Mesothelial cell of epicardium (in vitro differentiated cells): ENCODE measurements at regions not wholly inside any gene's neighbourhood (a gene's known extent, or its start where the extent isn't known, plus 50 kb on each side); places are given as distances from the start of the nearest gene placed in this dataset.

Source experiments
- DNase-seq, 2 experiments: peaks; one replicate each; pipeline ENCODE4 v3.0.0; 2021; ENCODE audit warnings: low spot score in 2 of 2; ENCODE audit not compliant: unreplicated experiment in 2 of 2
- H3K27ac Mint-ChIP-seq: 2 replicates; pipeline ENCODE4 v1.8.0; 2021; ENCODE audit warnings: mixed read lengths
- H3K27me3 Mint-ChIP-seq: 2 replicates; pipeline ENCODE4 v1.8.0; 2021; ENCODE audit warnings: low read depth, mixed read lengths
- H3K36me3 Mint-ChIP-seq: 2 replicates; pipeline ENCODE4 v1.8.0; 2021; ENCODE audit warnings: mixed read lengths
- H3K4me1 Mint-ChIP-seq: 2 replicates; pipeline ENCODE4 v1.8.0; 2021; ENCODE audit warnings: mixed read lengths
- H3K4me3 Mint-ChIP-seq: 2 replicates; pipeline ENCODE4 v1.8.0; 2021; ENCODE audit warnings: mild to moderate bottlenecking, moderate library complexity, mixed read lengths
- H3K9me3 Mint-ChIP-seq: 2 replicates; pipeline ENCODE4 v1.8.0; 2021; ENCODE audit warnings: mixed read lengths
- CTCF ChIP-seq: fragments of 200-600 bp; sonication (generic); IDR thresholded peaks from one replicate; pipeline ENCODE4 v1.5.0; 2021; ENCODE audit warnings: antibody characterized with exemption; ENCODE audit not compliant: unreplicated experiment

- Mint-ChIP-seq H3K27me3 (no peaks in the 10 kb centered on the region), H3K36me3 (no peaks in the 10 kb centered on the region), H3K9me3 (peaks cover 12% of the 10 kb centered on the region), H3K4me3 (no peak overlapping the region), H3K27ac (peak overlapping the region; percentile 24), H3K4me1 (peaks cover 37% of the 10 kb centered on the region)
- no peak for DNase-seq
- no peak for TF ChIP-seq CTCF
These were observed 282.5 kb upstream of the FAT1 start for GRCh38 chr4:187006189-187006618.

- Mint-ChIP-seq H3K4me1 (peaks cover 19% of the 10 kb centered on the region), H3K9me3 (peaks cover 16% of the 10 kb centered on the region), H3K36me3 (no peaks in the 10 kb centered on the region), H3K27ac (no peak overlapping the region), H3K4me3 (no peak overlapping the region), H3K27me3 (no peaks in the 10 kb centered on the region)
- TF ChIP-seq CTCF, result no peak
- DNase-seq, result no peak
These were observed 286.4 kb upstream of the FAT1 start for GRCh38 chr4:187010052-187010451.

GRCh38 chr4:187016101-187016500 is 292.4 kb upstream of the FAT1 start:
- Mint-ChIP-seq H3K27ac (no peak overlapping the region), H3K4me1 (peaks cover 13% of the 10 kb centered on the region), H3K9me3 (peaks cover 17% of the 10 kb centered on the region), H3K4me3 (no peak overlapping the region), H3K27me3 (peaks cover 4% of the 10 kb centered on the region), H3K36me3 (no peaks in the 10 kb centered on the region)
- DNase-seq, result no peak
- no peak for TF ChIP-seq CTCF

GRCh38 chr4:187017147-187017546 is 293.5 kb upstream of the FAT1 start:
- DNase-seq, result no peak
- H3K4me3 Mint-ChIP-seq, result no peak overlapping the region
- H3K4me1 Mint-ChIP-seq, result peaks cover 15% of the 10 kb centered on the region
- H3K27ac Mint-ChIP-seq, result no peak overlapping the region
- H3K27me3 Mint-ChIP-seq, result peaks cover 4% of the 10 kb centered on the region
- H3K9me3 Mint-ChIP-seq, result peaks cover 17% of the 10 kb centered on the region
- no peaks in the 10 kb centered on the region for H3K36me3 Mint-ChIP-seq
- TF ChIP-seq CTCF, result no peak

- Mint-ChIP-seq H3K27me3 (peaks cover 11% of the 10 kb centered on the region), H3K27ac (no peak overlapping the region), H3K4me1 (peaks cover 19% of the 10 kb centered on the region), H3K36me3 (no peaks in the 10 kb centered on the region), H3K4me3 (no peak overlapping the region), H3K9me3 (peaks cover 14% of the 10 kb centered on the region)
- no peak for DNase-seq
- no peak for TF ChIP-seq CTCF
These were observed 296.2 kb upstream of the FAT1 start for GRCh38 chr4:187019896-187020295.

GRCh38 chr4:187020676-187021075 is 297.0 kb upstream of the FAT1 start:
- Mint-ChIP-seq H3K4me3 (no peak overlapping the region), H3K4me1 (peaks cover 19% of the 10 kb centered on the region), H3K9me3 (peaks cover 6% of the 10 kb centered on the region), H3K36me3 (no peaks in the 10 kb centered on the region), H3K27me3 (peaks cover 12% of the 10 kb centered on the region), H3K27ac (no peak overlapping the region)
- no peak for TF ChIP-seq CTCF
- DNase-seq, result no peak
